Kidney (tissue), 13 donors: ENCODE measurements at regions not wholly inside any gene's neighbourhood (a gene's known extent, or its start where the extent isn't known, plus 50 kb on each side); places are given as distances from the start of the nearest gene placed in this dataset.

Experiments used
- DNase-seq, 5 donors: peaks; one replicate each; pipeline ENCODE4 v3.0.0-alpha.2; 2013 to 2020
- FAIRE-seq: peaks from 2 replicates; lab custom pipeline; 2012; peaks lifted over from hg19 to GRCh38; lab: Jason Lieb, UNC
- H3K27ac ChIP-seq, 2 donors: one replicate each; pipeline ENCODE4 v1.7.0; 2013; ENCODE audit warnings: low read depth in 2 of 2, low read length in 2 of 2, inconsistent platforms in 1 of 2
- H3K27me3 ChIP-seq: one replicate; pipeline ENCODE4 v1.7.1; 2013; ENCODE audit warnings: low read length, inconsistent platforms; ENCODE audit not compliant: control insufficient read depth, insufficient read depth
- H3K36me3 ChIP-seq, 3 donors: one replicate each; pipeline versions ENCODE4 v1.7.0 to v1.7.1; 2013; ENCODE audit warnings: low read length in 3 of 3, control low read depth in 1 of 3, inconsistent platforms in 1 of 3; ENCODE audit not compliant: insufficient read depth in 3 of 3, control insufficient read depth in 2 of 3
- H3K4me1 ChIP-seq, 3 donors: one replicate each; pipeline versions ENCODE4 v1.7.0 to v1.7.1; 2013; ENCODE audit warnings: low read length in 3 of 3, inconsistent platforms in 1 of 3, low read depth in 1 of 3; ENCODE audit not compliant: control insufficient read depth in 2 of 3, insufficient read depth in 2 of 3
- H3K4me3 ChIP-seq, 3 donors: one replicate each; pipeline versions ENCODE4 v1.7.0 to v1.8.1; 2013; ENCODE audit warnings: low read length in 3 of 3, control low read depth in 1 of 3, inconsistent platforms in 1 of 3
- H3K9ac ChIP-seq, 3 donors: one replicate each; pipeline versions ENCODE4 v1.7.0 to v1.7.1; 2013; ENCODE audit warnings: low read length in 3 of 3, control low read depth in 1 of 3, inconsistent platforms in 1 of 3
- H3K9me3 ChIP-seq, 3 donors: one replicate each; pipeline versions ENCODE4 v1.7.0 to v1.7.1; 2013; ENCODE audit warnings: low read length in 3 of 3, control low read depth in 1 of 3, inconsistent platforms in 1 of 3; ENCODE audit not compliant: control insufficient read depth in 2 of 3, insufficient read depth in 1 of 3
- intact Hi-C: fragments of 100-400 bp; cut with DNase I; formaldehyde crosslinking; loops from one replicate; pipeline ENCODE4 v1.11.1; 2022
- TF ChIP-seq, protein P1 (sequence below): IDR thresholded peaks from 3 replicates; pipeline ENCODE4 v1.5.1; 2012; ENCODE audit warnings: mild to moderate bottlenecking, moderate library complexity, borderline replicate concordance; ENCODE audit not compliant: insufficient read depth; ENCODE audit errors: extremely low read depth
- donor health status: control.
- donor health status: control.
- donor health status: control.
- donor health status: control.
- donor health status: control.
- donor health status: DM: yes; HTN: yes; CAD: no.
- donor health status: Normal renal cell carcinoma (clear cell type).

DNA sequence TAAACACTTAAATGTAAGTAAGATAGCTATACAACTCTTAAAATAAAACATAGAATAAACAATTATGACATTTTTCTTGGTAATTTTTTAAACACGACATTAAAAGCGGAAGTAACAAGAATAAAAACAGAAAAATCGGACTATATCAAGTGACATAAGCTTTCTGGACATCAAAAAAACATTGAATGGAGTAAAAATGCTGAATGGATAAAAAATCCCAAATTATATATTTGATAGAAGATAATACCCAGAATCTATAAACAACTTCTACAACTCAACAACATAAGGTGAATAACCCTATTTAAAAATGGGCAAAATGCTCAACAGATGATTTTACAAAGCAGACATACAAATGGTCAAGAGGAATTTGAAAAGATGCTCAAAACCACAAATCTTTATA, 1866.5 kb downstream of the TP53TG3F start:
- H3K36me3 ChIP-seq: no peaks in the 10 kb centered on the region
- FAIRE-seq (no peak), DNase-seq (no peak)
- H3K27ac ChIP-seq: no peak overlapping the region
- H3K9me3 ChIP-seq: peaks cover 0 to 3% (median 0%) of the 10 kb centered on the region in 3 donors
- no peaks in the 10 kb centered on the region for H3K27me3 ChIP-seq
- H3K4me3 ChIP-seq: no peak overlapping the region
- intact Hi-C loops: loop anchor here (10.0 kb wide), 1 partner anchor 61 kb away; no protein-coding TSS in a partner anchor
- no peaks in the 10 kb centered on the region for H3K4me1 ChIP-seq
- TF ChIP-seq, protein P1, sequence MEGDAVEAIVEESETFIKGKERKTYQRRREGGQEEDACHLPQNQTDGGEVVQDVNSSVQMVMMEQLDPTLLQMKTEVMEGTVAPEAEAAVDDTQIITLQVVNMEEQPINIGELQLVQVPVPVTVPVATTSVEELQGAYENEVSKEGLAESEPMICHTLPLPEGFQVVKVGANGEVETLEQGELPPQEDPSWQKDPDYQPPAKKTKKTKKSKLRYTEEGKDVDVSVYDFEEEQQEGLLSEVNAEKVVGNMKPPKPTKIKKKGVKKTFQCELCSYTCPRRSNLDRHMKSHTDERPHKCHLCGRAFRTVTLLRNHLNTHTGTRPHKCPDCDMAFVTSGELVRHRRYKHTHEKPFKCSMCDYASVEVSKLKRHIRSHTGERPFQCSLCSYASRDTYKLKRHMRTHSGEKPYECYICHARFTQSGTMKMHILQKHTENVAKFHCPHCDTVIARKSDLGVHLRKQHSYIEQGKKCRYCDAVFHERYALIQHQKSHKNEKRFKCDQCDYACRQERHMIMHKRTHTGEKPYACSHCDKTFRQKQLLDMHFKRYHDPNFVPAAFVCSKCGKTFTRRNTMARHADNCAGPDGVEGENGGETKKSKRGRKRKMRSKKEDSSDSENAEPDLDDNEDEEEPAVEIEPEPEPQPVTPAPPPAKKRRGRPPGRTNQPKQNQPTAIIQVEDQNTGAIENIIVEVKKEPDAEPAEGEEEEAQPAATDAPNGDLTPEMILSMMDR: no peak
- H3K9ac ChIP-seq: no peak overlapping the region

DNA sequence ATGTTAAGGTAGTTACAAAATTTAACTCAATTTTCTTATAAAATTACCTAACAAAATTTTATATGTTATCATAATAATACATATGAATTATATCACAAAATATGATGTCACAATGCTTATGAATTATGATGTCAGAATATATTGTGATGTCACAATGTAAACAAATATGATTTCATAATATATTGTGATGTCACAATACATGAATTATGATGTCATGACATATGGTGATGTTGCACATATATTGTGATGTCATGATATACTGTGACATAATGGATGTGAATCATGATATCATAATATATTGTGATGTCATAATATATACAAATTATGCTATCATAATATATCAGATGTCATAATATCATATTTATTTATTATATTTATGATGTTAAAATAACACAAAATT, 1879.9 kb downstream of the TP53TG3F start:
- peak; percentile 52 for FAIRE-seq
- no peaks in the 10 kb centered on the region for H3K4me1 ChIP-seq
- no peak overlapping the region for H3K9ac ChIP-seq
- no peaks in the 10 kb centered on the region for H3K9me3 ChIP-seq
- no peaks in the 10 kb centered on the region for H3K27me3 ChIP-seq
- TF ChIP-seq, protein P1: no peak
- H3K4me3 ChIP-seq: no peak overlapping the region
- DNase-seq: no peak
- H3K36me3 ChIP-seq: no peaks in the 10 kb centered on the region
- intact Hi-C loops: no loop called here
- no peak overlapping the region for H3K27ac ChIP-seq

DNA sequence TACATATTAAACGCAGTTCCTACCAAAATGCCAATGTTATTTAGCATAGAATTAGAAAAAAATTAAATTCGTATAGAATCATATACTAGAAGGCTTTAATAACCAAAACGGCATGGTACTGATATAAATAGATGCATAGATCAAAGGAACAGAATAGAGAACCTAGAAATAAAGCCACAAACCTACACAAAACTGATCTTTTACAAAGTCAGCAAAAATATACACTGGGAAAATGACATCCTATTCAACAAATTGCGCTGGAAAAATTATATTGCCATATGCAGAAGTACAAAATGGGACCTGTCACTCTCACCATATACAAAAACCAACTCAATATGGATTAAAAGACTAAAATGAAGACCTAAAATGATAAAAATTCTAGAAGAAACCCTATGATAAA, 1882.6 kb downstream of the TP53TG3F start:
- no peak overlapping the region for H3K27ac ChIP-seq
- peaks cover 0 to 4% (median 0%) of the 10 kb centered on the region in 3 donors for H3K9me3 ChIP-seq
- H3K27me3 ChIP-seq: no peaks in the 10 kb centered on the region
- TF ChIP-seq, protein P1: no peak
- FAIRE-seq (no peak), DNase-seq (no peak)
- no peaks in the 10 kb centered on the region for H3K4me1 ChIP-seq
- intact Hi-C loops: no loop called here
- H3K36me3 ChIP-seq: no peaks in the 10 kb centered on the region
- no peak overlapping the region for H3K9ac ChIP-seq
- no peak overlapping the region for H3K4me3 ChIP-seq
